ENCODE measurements at regions not wholly inside any gene's neighbourhood (a gene's known extent, or its start where the extent isn't known, plus 50 kb on each side); places are given as distances from the start of the nearest gene placed in this dataset.
"Not testable (repeated sequence)": the region's sequence is repeated elsewhere in the genome, so short reads cannot be mapped to it uniquely, and the experiment has no call there.

DNA sequence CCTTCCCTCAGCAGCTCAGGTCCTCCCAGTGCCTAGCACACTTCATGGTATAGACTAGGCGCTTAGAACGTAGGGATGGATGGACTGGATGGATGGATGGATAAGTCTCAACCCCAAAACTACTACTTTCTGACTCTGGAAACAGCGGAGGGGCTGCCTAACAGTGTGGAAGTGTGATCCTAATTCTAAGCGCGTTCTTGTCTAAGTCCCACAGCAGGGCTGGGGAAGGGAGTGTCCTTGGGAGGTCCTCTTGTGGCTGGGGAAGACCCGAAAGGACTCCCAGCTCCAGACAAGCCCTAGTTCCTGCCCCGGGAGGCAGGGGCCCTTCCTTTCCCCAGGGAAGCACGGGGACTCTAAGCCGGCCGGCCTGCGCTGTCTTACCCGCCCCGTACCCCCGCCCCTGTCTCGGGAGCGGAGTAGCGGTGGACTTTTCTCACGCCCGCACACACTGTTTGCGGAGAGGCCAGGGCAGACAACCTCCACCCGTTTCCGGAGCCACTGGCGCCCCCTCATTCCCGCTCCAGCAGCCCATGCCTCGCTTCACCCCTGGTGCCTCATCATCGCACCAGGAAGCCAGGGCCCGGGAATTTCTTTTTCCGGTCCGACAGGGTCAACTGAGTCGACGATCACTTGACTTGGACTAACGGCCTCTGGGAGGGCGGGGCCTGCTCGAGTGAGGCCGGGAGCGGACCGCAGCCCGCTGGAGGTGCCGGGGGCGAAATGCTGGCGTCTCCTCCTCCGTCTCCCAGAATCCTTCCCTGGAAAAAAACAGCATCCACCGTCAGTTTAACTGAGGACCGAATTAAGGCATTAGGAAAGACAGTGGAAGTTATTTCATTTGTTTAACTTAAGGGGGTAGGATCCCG lies 133.3 kb downstream of the TBC1D2B start:
- no peaks in the 10 kb centered on the region for H3K36me3 ChIP-seq (ENCODE audit: control insufficient read depth, insufficient read depth, low read length)
- no peaks in the 10 kb centered on the region for H3K27me3 ChIP-seq (ENCODE audit: control insufficient read depth, insufficient read depth, low read length)
- DNase-seq (ENCODE audit: low read depth) = peak; percentile 47
- no peak for TF ChIP-seq CTCF (IDR thresholded peaks at IDR 0.05; ENCODE audit: insufficient read depth, low read length, poor library complexity, severe bottlenecking)
- peak overlapping the region; percentile 15 for H3K4me3 ChIP-seq (ENCODE audit: low read depth, low read length)

DNA sequence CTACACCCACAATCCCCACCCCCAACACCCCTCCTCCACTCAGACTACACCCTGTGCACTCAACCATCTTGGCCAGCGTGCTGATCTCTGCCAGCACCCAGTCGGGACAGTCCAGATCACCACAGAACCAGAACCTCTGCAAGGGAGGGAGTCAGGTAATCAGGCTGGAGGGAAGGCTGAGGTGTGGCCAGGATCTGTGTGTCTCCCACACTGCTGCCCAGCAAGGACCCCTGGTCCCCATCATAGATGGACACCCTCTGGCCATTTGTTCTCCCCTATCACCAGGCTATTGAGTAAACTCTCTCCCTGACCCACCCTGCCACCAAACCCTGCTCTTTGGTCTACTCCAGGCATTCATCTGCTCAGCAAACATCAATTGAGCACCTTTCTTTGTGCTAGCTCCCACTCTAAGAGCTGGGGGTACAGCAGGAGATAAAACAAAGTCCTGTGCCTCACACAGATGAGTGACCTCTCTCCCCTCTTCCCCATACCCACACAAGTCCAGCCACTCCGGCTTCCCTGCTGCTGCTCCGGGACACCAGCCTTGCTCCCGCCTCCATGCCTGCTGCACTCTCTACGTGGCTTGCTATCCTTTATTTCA lies 134.8 kb downstream of the TBC1D2B start:
- no peaks in the 10 kb centered on the region for H3K36me3 ChIP-seq (ENCODE audit: control insufficient read depth, insufficient read depth, low read length)
- no peak for TF ChIP-seq CTCF (IDR thresholded peaks at IDR 0.05; ENCODE audit: insufficient read depth, low read length, poor library complexity, severe bottlenecking)
- no peak overlapping the region for H3K4me3 ChIP-seq (ENCODE audit: low read depth, low read length)
- DNase-seq (ENCODE audit: low read depth) = no peak
- H3K27me3 ChIP-seq (ENCODE audit: control insufficient read depth, insufficient read depth, low read length) = no peaks in the 10 kb centered on the region

DNA sequence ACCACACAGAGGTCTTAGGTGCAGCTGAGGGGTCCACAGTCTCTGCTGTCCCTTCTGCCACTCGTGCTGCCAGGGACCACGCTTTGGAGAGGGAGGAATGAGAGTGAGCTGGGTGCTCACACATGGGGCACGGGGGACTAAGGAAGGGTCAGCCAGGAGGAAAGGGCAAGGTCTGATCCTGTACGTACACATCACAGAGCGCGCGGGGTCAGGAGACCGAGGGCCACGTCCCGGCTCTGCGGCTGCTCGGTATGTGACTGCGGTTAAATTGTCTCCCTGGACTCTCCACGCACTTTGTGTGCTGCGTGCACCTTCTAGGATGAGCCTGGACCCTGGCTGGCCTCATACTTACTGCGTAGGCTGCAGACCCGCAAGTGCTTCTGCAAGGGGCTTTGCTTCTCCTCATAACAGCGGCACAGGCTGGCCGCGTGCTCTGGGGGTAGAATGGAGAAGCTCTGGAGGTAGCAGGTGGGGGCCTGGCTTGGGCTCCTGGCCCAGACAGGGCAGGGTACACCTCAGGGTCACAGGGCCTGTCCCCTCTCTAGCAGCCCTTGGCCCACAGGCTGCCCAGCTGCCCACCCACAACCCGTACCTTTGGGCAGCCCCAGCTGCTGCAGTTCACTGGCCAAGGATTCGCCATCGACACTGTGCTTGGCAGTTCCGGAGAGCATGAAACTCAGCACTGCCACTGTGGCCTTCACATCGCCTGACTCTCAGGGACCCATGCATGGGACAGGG lies 136.3 kb downstream of the TBC1D2B start:
- not testable (repeated sequence) for H3K36me3 ChIP-seq (ENCODE audit: control insufficient read depth, insufficient read depth, low read length); DNase-seq (ENCODE audit: low read depth); H3K4me3 ChIP-seq (ENCODE audit: low read depth, low read length); H3K27me3 ChIP-seq (ENCODE audit: control insufficient read depth, insufficient read depth, low read length)

DNA sequence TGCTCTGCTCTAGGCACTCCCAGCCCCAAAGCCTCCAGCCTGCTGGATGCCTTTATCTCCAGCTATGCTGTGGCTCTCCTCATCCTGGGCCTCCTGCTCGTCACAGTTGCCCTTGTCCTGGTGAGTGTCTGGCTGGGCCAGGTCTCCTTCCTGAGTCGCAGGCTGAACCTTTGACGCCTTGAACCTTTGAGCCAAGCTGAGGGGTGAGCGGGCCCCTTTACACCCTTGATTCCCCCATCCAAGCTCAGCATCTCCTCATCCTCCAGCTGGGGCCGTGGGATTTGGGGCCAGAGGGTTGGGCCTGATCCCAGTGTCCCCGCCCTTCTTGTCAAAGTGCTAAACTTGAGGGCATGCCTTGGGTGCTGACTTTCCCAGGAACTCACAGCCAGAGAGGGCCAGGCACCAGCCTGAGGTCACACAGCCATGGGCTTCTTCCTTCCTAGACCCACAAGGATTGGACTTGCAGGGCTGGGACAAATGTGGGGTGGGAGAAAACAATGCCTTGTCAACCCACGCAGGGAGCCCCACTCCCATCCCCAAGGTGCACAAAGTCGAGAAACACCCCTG lies 137.0 kb downstream of the TBC1D2B start:
- H3K27me3 ChIP-seq (ENCODE audit: control insufficient read depth, insufficient read depth, low read length) = no peaks in the 10 kb centered on the region
- no peak for DNase-seq (ENCODE audit: low read depth)
- TF ChIP-seq CTCF (IDR thresholded peaks at IDR 0.05; ENCODE audit: insufficient read depth, low read length, poor library complexity, severe bottlenecking) = no peak
- H3K36me3 ChIP-seq (ENCODE audit: control insufficient read depth, insufficient read depth, low read length) = no peaks in the 10 kb centered on the region
- H3K4me3 ChIP-seq (ENCODE audit: low read depth, low read length) = no peak overlapping the region

GRCh38 chr15:77939851-77940250 lies 137.7 kb downstream of the TBC1D2B start:
- Histone ChIP-seq H3K27me3 (ENCODE audit: control insufficient read depth, insufficient read depth, low read length) (no peaks in the 10 kb centered on the region), H3K36me3 (ENCODE audit: control insufficient read depth, insufficient read depth, low read length) (no peaks in the 10 kb centered on the region), H3K4me3 (ENCODE audit: low read depth, low read length) (no peak overlapping the region)
- DNase-seq (ENCODE audit: low read depth) = no peak
- no peak for TF ChIP-seq CTCF (IDR thresholded peaks at IDR 0.05; ENCODE audit: insufficient read depth, low read length, poor library complexity, severe bottlenecking)

- not testable (repeated sequence) for H3K27me3 ChIP-seq (ENCODE audit: control insufficient read depth, insufficient read depth, low read length); H3K4me3 ChIP-seq (ENCODE audit: low read depth, low read length); H3K36me3 ChIP-seq (ENCODE audit: control insufficient read depth, insufficient read depth, low read length); DNase-seq (ENCODE audit: low read depth)
These were observed 138.5 kb downstream of the TBC1D2B start for GRCh38 chr15:77939026-77939425.

GRCh38 chr15:77938546-77938945 lies 139.0 kb downstream of the TBC1D2B start:
- H3K36me3 ChIP-seq (ENCODE audit: control insufficient read depth, insufficient read depth, low read length); DNase-seq (ENCODE audit: low read depth); H3K27me3 ChIP-seq (ENCODE audit: control insufficient read depth, insufficient read depth, low read length); H3K4me3 ChIP-seq (ENCODE audit: low read depth, low read length): not testable (repeated sequence)

- H3K27me3 ChIP-seq (ENCODE audit: control insufficient read depth, insufficient read depth, low read length); H3K36me3 ChIP-seq (ENCODE audit: control insufficient read depth, insufficient read depth, low read length); DNase-seq (ENCODE audit: low read depth); H3K4me3 ChIP-seq (ENCODE audit: low read depth, low read length): not testable (repeated sequence)
These were observed 140.9 kb downstream of the TBC1D2B start for GRCh38 chr15:77936567-77936966.

DNA sequence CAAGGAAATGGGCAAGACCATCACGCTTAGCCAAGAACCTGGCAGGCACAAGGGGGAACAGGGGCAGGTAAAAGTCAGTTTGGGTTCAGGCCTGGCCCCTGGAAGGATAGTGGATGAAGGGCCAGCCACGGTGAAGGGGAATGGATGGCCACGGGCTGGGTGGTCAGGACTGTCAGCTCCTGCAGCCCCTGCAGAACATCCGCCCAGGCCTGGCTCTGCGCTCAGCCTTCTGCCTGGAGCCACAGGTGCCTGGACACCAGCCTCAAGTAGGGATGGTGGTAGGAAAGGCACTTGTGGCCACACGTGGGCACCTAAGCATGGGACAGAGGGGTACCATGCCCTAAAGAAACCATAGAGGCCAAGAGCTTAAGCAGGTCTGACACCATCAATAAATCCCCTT lies 143.0 kb downstream of the TBC1D2B start:
- not testable (repeated sequence) for H3K27me3 ChIP-seq (ENCODE audit: control insufficient read depth, insufficient read depth, low read length); H3K4me3 ChIP-seq (ENCODE audit: low read depth, low read length); H3K36me3 ChIP-seq (ENCODE audit: control insufficient read depth, insufficient read depth, low read length); DNase-seq (ENCODE audit: low read depth)

DNA sequence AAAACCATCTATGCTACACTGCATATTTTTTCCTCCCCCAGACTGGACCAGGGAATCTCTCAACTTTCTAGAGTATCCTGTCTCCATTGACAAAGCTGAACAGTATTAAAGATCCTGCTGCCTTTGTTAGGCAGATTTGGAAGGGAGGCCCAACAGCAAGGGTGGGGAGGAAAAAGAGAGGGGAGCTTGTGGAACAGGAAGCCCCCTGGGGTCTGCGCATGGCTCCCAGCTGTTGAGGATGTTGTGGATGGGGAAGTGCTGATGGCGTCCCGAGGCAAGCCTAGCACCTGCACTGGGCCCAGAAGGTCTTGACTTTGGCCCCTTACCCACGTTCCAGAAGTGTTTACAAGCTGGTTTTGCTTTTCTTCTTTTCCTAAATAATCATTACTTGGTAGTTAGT lies 146.6 kb downstream of the TBC1D2B start:
- H3K36me3 ChIP-seq (ENCODE audit: control insufficient read depth, insufficient read depth, low read length); DNase-seq (ENCODE audit: low read depth); H3K27me3 ChIP-seq (ENCODE audit: control insufficient read depth, insufficient read depth, low read length); H3K4me3 ChIP-seq (ENCODE audit: low read depth, low read length): not testable (repeated sequence)
